HCT116 (cell line): ENCODE measurements at regions not wholly inside any gene's neighbourhood (a gene's known extent, or its start where the extent isn't known, plus 50 kb on each side); places are given as distances from the start of the nearest gene placed in this dataset.

Experiments used
- ATAC-seq: fragments of 200-7000 bp; cut with Tn5 transposase; 2 replicates; pipeline ENCODE4 v1.9.1; 2020; ENCODE audit warnings: mild to moderate bottlenecking, moderate library complexity
- BruUV-seq: library from RNA; stranded (reverse); fragments of 400-500 nt; replicated peaks from 2 replicates; lab custom pipeline; 2021; lab: Mats Ljungman, UMichigan
- CTCF ChIA-PET: fragments of 300-600 bp; sonication (Branson Sonifier 250); formaldehyde crosslinking; loops from one replicate; lab custom pipeline; 2021; ENCODE audit warnings: antibody characterized with exemption; lab: Charles Lee
- POLR2A ChIA-PET: fragments of 300-600, 350-600 bp; sonication (Branson Sonifier 250); formaldehyde crosslinking; loops from one replicate; lab custom pipeline; 2021; ENCODE audit warnings: antibody characterized with exemption; lab: Charles Lee
- RAD21 ChIA-PET, 2 experiments: fragments of 300-600 bp; sonication (Branson Sonifier 250); formaldehyde crosslinking; loops; one replicate each; lab custom pipeline; 2023; ENCODE audit warnings: low total read pairs in 2 of 2; ENCODE audit not compliant: uncharacterized antibody in 2 of 2, unreplicated experiment in 2 of 2, low non-redundant PET in 1 of 2; lab: Charles Lee
- DNase-seq: peaks from one replicate; pipeline ENCODE4 v3.0.0-alpha.2; 2010; ENCODE audit warnings: low read depth, low spot score
- H2AFZ ChIP-seq: fragments of 200-600 bp; shearing (Covaris generic), sonication (generic); 2 replicates; pipeline ENCODE4 v1.6.1; 2017; ENCODE audit warnings: low read depth, mixed run types, mixed read lengths, antibody characterized with exemption, low read length; ENCODE audit not compliant: poor library complexity, severe bottlenecking
- H3K27ac ChIP-seq: 2 replicates; pipeline ENCODE4 v1.5.1; 2012; ENCODE audit warnings: low read depth, low read length
- H3K27me3 ChIP-seq: fragments of 200-600 bp; sonication (generic); 2 replicates; pipeline ENCODE4 v1.6.1; 2016; ENCODE audit warnings: mixed run types, low read length, mixed read lengths; ENCODE audit not compliant: insufficient read depth
- H3K36me3 ChIP-seq, 2 experiments: fragments of 200-500 bp in 1 of 2; fragments of 200-600 bp in 1 of 2; sonication (Bioruptor generic) in 1 of 2; sonication (generic) in 1 of 2; 2 replicates each; pipeline versions ENCODE4 v1.5.1 to v1.6.1; 2014 to 2016; ENCODE audit warnings: low read length in 2 of 2, inconsistent platforms in 1 of 2, mixed read lengths in 1 of 2, mixed run types in 1 of 2; ENCODE audit not compliant: insufficient read depth in 2 of 2, control insufficient read depth in 1 of 2
- H3K4me1 ChIP-seq, 2 experiments: fragments of 200-600 bp in 1 of 2; sonication (generic) in 1 of 2; 2 replicates each; pipeline versions ENCODE4 v1.5.1 to v1.6.1; 2012 to 2017; ENCODE audit warnings: low read length in 2 of 2, inconsistent platforms in 1 of 2, mild to moderate bottlenecking in 1 of 2, mixed read lengths in 1 of 2, mixed run types in 1 of 2, moderate library complexity in 1 of 2; ENCODE audit not compliant: insufficient read depth in 2 of 2, control insufficient read depth in 1 of 2
- H3K4me2 ChIP-seq: fragments of 200-600 bp; sonication (generic); 2 replicates; pipeline ENCODE4 v1.6.1; 2017; ENCODE audit warnings: mixed run types, low read length, mixed read lengths
- H3K4me3 ChIP-seq, 2 experiments: fragments of 200-600 bp in 1 of 2; sonication (generic) in 1 of 2; replicated peaks in 1 of 2; 2 replicates each; pipeline ENCODE4 v1.5.1; 2011 to 2016; ENCODE audit warnings: low read length in 2 of 2, control low read depth in 1 of 2, low read depth in 1 of 2, mild to moderate bottlenecking in 1 of 2, mixed read lengths in 1 of 2, mixed run types in 1 of 2
- H3K79me2 ChIP-seq: fragments of 200-600 bp; sonication (generic); 2 replicates; pipeline ENCODE4 v1.6.1; 2017; ENCODE audit warnings: mild to moderate bottlenecking, mixed run types, low read length, moderate library complexity, mixed read lengths; ENCODE audit not compliant: insufficient read depth
- H3K9ac ChIP-seq: fragments of 200-600 bp; sonication (generic); 2 replicates; pipeline ENCODE4 v1.6.1; 2016; ENCODE audit warnings: low read length, mixed read lengths
- H3K9me2 ChIP-seq: fragments of 200-600 bp; sonication (generic), shearing (Covaris generic); 2 replicates; pipeline ENCODE4 v1.6.1; 2017; ENCODE audit warnings: mixed run types, mild to moderate bottlenecking, moderate library complexity; ENCODE audit not compliant: insufficient read depth
- H3K9me3 ChIP-seq, 2 experiments: fragments of 200-500 bp in 1 of 2; fragments of 200-600 bp in 1 of 2; sonication (Bioruptor generic) in 1 of 2; sonication (generic) in 1 of 2; 2 replicates each; pipeline ENCODE4 v1.6.1; 2014 to 2017; ENCODE audit warnings: low read length in 2 of 2, mixed read lengths in 2 of 2, inconsistent platforms in 1 of 2, low read depth in 1 of 2, mild to moderate bottlenecking in 1 of 2, mixed run types in 1 of 2, moderate library complexity in 1 of 2; ENCODE audit not compliant: control insufficient read depth in 1 of 2, insufficient read depth in 1 of 2
- H4K20me1 ChIP-seq: fragments of 200-600 bp; sonication (generic), shearing (Covaris generic); 2 replicates; pipeline ENCODE4 v1.6.1; 2017; ENCODE audit warnings: mixed run types, mild to moderate bottlenecking, moderate library complexity; ENCODE audit not compliant: insufficient read depth
- CBX3 ChIP-seq: IDR thresholded peaks from 2 replicates; pipeline ENCODE4 v1.6.1; 2012; ENCODE audit warnings: low read depth
- EGR1 ChIP-seq: IDR thresholded peaks from 2 replicates; pipeline ENCODE4 v1.6.1; 2012; ENCODE audit warnings: low read depth
- ELF1 ChIP-seq: IDR thresholded peaks from 2 replicates; pipeline ENCODE4 v1.6.1; 2012; ENCODE audit warnings: low read depth, borderline replicate concordance
- EZH2 ChIP-seq: fragments of 200-600 bp; sonication (generic); IDR thresholded peaks from 2 replicates; pipeline ENCODE4 v1.6.1; 2017; ENCODE audit warnings: antibody characterized with exemption, mixed run types
- FOSL1 ChIP-seq: IDR thresholded peaks from 2 replicates; pipeline ENCODE4 v1.6.1; 2012; ENCODE audit warnings: low read depth
- JUND ChIP-seq: IDR thresholded peaks from 2 replicates; pipeline ENCODE4 v1.6.1; 2012
- POLR2A ChIP-seq: IDR thresholded peaks from 2 replicates; pipeline ENCODE4 v1.7.0; 2011; ENCODE audit warnings: borderline replicate concordance; ENCODE audit not compliant: insufficient read depth, insufficient read length; ENCODE audit errors: extremely low read depth
- POLR2AphosphoS5 ChIP-seq: IDR thresholded peaks from 2 replicates; pipeline ENCODE4 v1.6.1; 2011; ENCODE audit warnings: mild to moderate bottlenecking, low read depth, low read length, moderate library complexity
- RAD21 ChIP-seq: IDR thresholded peaks from 2 replicates; pipeline ENCODE4 v1.6.1; 2012; ENCODE audit warnings: low read depth, mild to moderate bottlenecking
- SIN3A ChIP-seq: IDR thresholded peaks from 2 replicates; pipeline ENCODE4 v1.6.1; 2012; ENCODE audit warnings: low read depth
- SP1 ChIP-seq: IDR thresholded peaks from 2 replicates; pipeline ENCODE4 v1.6.1; 2012; ENCODE audit warnings: low read depth
- TCF7L2 ChIP-seq: IDR thresholded peaks from 2 replicates; pipeline ENCODE4 v1.7.0; 2011; ENCODE audit warnings: borderline replicate concordance, inconsistent platforms; ENCODE audit not compliant: insufficient read depth, insufficient read length; ENCODE audit errors: extremely low read depth
- YY1 ChIP-seq: IDR thresholded peaks from 2 replicates; pipeline ENCODE4 v1.6.1; 2011; ENCODE audit warnings: low read length, low read depth, moderate library complexity, mild to moderate bottlenecking; ENCODE audit not compliant: insufficient replicate concordance; ENCODE audit errors: extremely low read depth
- ZNF274 ChIP-seq: fragments of 200-500 bp; sonication (Bioruptor generic); IDR thresholded peaks from 2 replicates; pipeline ENCODE4 v1.6.1; 2014; ENCODE audit warnings: mild to moderate bottlenecking, low read depth, low read length, inconsistent platforms
- intact Hi-C: fragments of 100-400 bp; cut with micrococcal nuclease; formaldehyde crosslinking; loops from 2 replicates; pipeline ENCODE4 v1.10.0; 2022
- TF ChIP-seq, protein P1 (sequence below): IDR thresholded peaks from 2 replicates; pipeline ENCODE4 v1.6.1; 2012
- TF ChIP-seq, protein P2 (sequence below): IDR thresholded peaks from 2 replicates; pipeline ENCODE4 v1.6.1; 2012; ENCODE audit warnings: low read depth
- TF ChIP-seq, protein P3 (sequence below): IDR thresholded peaks from 2 replicates; pipeline ENCODE4 v1.6.1; 2012

DNA sequence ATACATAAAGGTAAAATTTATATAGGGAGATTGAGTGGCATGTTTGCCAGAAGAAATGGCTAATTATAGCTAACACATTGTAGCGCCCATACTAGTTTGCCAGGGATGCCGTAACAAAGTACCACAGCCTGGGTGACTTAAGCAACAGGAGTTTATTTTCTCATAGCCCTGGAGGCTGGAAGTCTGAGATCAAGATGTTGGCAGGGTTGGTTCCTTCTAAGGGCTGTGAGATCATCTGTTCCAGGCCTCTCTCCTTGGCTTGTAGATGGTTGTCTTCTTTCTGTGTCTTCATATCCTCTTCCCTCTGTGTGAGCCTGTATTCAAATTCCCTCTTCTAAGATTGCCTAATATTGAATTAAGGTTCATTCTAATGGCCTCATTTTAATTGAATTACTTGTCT is 417.5 kb upstream of the OPRM1 start (continued):
- no peak for TF ChIP-seq EGR1
- TF ChIP-seq, all 23 proteins: peak for 0

DNA sequence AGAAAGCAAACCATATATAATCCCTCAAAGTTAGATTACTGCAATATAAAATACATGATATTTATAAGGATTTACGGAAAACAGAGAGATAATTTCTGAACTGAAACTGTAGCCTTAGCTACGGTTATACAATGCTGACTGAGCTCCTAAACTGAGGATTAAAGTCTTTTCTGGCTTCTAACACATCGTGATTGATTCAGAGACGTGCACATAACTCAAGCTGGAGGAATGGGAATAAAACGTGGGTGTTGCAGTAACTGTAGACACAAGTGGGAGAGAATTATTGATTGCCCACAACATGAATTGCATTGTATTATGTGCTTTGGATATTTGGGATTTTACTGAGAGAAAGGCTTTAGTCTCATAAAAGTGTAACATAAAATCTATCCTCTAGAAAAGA is 418.0 kb upstream of the OPRM1 start:
- no peaks in the 10 kb centered on the region for H4K20me1 ChIP-seq
- H3K4me2 ChIP-seq: no peak overlapping the region
- H3K27ac ChIP-seq: no peak overlapping the region
- H3K9me3 ChIP-seq: no peaks in the 10 kb centered on the region
- intact Hi-C loops: no loop called here
- H3K9me2 ChIP-seq: no peaks in the 10 kb centered on the region
- ChIA-PET POLR2A (no interaction called here), CTCF (no interaction called here)
- no peak overlapping the region for H3K4me3 ChIP-seq
- no peaks in the 10 kb centered on the region for H3K4me1 ChIP-seq
- DNase-seq: no peak
- H3K27me3 ChIP-seq: peaks cover 9% of the 10 kb centered on the region; the same call in 1 of the 2 replicates
- no TSS peak for BruUV-seq
- TF ChIP-seq EGR1: no peak
- TF ChIP-seq POLR2A: no peak
- no peak for TF ChIP-seq FOSL1
- no peak for TF ChIP-seq SIN3A
- TF ChIP-seq RAD21: no peak
- TF ChIP-seq CBX3: no peak
- TF ChIP-seq ZNF274: no peak
- no peak for TF ChIP-seq SP1
- TF ChIP-seq ELF1: no peak
- TF ChIP-seq JUND: no peak
- TF ChIP-seq, protein P1, sequence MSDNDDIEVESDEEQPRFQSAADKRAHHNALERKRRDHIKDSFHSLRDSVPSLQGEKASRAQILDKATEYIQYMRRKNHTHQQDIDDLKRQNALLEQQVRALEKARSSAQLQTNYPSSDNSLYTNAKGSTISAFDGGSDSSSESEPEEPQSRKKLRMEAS: no peak
- TF ChIP-seq, protein P2, sequence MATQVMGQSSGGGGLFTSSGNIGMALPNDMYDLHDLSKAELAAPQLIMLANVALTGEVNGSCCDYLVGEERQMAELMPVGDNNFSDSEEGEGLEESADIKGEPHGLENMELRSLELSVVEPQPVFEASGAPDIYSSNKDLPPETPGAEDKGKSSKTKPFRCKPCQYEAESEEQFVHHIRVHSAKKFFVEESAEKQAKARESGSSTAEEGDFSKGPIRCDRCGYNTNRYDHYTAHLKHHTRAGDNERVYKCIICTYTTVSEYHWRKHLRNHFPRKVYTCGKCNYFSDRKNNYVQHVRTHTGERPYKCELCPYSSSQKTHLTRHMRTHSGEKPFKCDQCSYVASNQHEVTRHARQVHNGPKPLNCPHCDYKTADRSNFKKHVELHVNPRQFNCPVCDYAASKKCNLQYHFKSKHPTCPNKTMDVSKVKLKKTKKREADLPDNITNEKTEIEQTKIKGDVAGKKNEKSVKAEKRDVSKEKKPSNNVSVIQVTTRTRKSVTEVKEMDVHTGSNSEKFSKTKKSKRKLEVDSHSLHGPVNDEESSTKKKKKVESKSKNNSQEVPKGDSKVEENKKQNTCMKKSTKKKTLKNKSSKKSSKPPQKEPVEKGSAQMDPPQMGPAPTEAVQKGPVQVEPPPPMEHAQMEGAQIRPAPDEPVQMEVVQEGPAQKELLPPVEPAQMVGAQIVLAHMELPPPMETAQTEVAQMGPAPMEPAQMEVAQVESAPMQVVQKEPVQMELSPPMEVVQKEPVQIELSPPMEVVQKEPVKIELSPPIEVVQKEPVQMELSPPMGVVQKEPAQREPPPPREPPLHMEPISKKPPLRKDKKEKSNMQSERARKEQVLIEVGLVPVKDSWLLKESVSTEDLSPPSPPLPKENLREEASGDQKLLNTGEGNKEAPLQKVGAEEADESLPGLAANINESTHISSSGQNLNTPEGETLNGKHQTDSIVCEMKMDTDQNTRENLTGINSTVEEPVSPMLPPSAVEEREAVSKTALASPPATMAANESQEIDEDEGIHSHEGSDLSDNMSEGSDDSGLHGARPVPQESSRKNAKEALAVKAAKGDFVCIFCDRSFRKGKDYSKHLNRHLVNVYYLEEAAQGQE: no peak
- no peak for TF ChIP-seq POLR2AphosphoS5
- TF ChIP-seq, protein P3, sequence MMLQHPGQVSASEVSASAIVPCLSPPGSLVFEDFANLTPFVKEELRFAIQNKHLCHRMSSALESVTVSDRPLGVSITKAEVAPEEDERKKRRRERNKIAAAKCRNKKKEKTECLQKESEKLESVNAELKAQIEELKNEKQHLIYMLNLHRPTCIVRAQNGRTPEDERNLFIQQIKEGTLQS: no peak
- TF ChIP-seq EZH2: no peak
- TF ChIP-seq YY1: no peak
- no peak for TF ChIP-seq TCF7L2
- TF ChIP-seq, all 23 proteins: peak for 0
- ATAC-seq: no peak
- no peak overlapping the region for H3K9ac ChIP-seq
- no peak overlapping the region for H2AFZ ChIP-seq
- H3K36me3 ChIP-seq: no peaks in the 10 kb centered on the region
- no peaks in the 10 kb centered on the region for H3K79me2 ChIP-seq
- RAD21 ChIA-PET: no interaction called here
